Right atrium auricular region (tissue), 2 donors: ENCODE measurements at regions not wholly inside any gene's neighbourhood (a gene's known extent, or its start where the extent isn't known, plus 50 kb on each side); places are given as distances from the start of the nearest gene placed in this dataset.
"Not testable (repeated sequence)": the region's sequence is repeated elsewhere in the genome, so short reads cannot be mapped to it uniquely, and the experiment has no call there.

Source experiments
- DNase-seq: peaks from one replicate; pipeline ENCODE4 v3.0.0-alpha.2; 2019; ENCODE audit warnings: low spot score
- H3K27ac ChIP-seq, 2 donors: fragments of 200-600 bp; sonication (generic); 1 replicate in 1 of 2; 2 replicates in 1 of 2; pipeline ENCODE4 v1.5.1; 2016 to 2019
- H3K27me3 ChIP-seq, 2 donors: fragments of 200-600 bp; sonication (generic); one replicate each; pipeline versions ENCODE4 v1.5.1 to v1.6.0; 2017 to 2019
- H3K36me3 ChIP-seq: fragments of 200-600 bp; sonication (generic); one replicate; pipeline ENCODE4 v1.5.1; 2016
- H3K4me1 ChIP-seq, 2 donors: fragments of 200-600 bp; sonication (generic); one replicate each; pipeline versions ENCODE4 v1.5.1 to v1.6.0; 2017 to 2019
- H3K4me3 ChIP-seq, 2 donors: fragments of 200-600 bp; sonication (generic); 1 replicate in 1 of 2; 2 replicates in 1 of 2; pipeline ENCODE4 v1.5.1; 2017 to 2019; ENCODE audit warnings: mild to moderate bottlenecking in 1 of 2, moderate library complexity in 1 of 2
- H3K9me3 ChIP-seq, 2 donors: fragments of 200-600 bp; sonication (generic); one replicate each; pipeline ENCODE4 v1.5.1; 2019
- CTCF ChIP-seq, 2 donors: fragments of 200-600 bp; sonication (generic); IDR thresholded peaks; one replicate each; pipeline ENCODE4 v1.5.1; 2019; ENCODE audit warnings: antibody characterized with exemption in 2 of 2

- TF ChIP-seq CTCF (IDR thresholded peaks at IDR 0.05): no peak
These were observed 166.9 kb upstream of the PDE4D start for GRCh38 chr5:60060389-60060788.

GRCh38 chr5:60056191-60056590 lies 162.7 kb upstream of the PDE4D start:
- no peaks in the 10 kb centered on the region for H3K9me3 ChIP-seq
- H3K36me3 ChIP-seq: no peaks in the 10 kb centered on the region
- no peak overlapping the region for H3K27ac ChIP-seq
- no peak for DNase-seq
- H3K4me3 ChIP-seq: no peak overlapping the region
- H3K4me1 ChIP-seq: no peaks in the 10 kb centered on the region
- no peak for TF ChIP-seq CTCF (IDR thresholded peaks at IDR 0.05)
- no peaks in the 10 kb centered on the region for H3K27me3 ChIP-seq

More at GRCh38 chr5:60060389-60060788, 166.9 kb upstream of the PDE4D start:
- Histone ChIP-seq H3K9me3 (no peaks in the 10 kb centered on the region), H3K4me3 (no peak overlapping the region), H3K27ac (no peak overlapping the region), H3K4me1 (no peaks in the 10 kb centered on the region), H3K27me3 (no peaks in the 10 kb centered on the region), H3K36me3 (no peaks in the 10 kb centered on the region)
- no peak for DNase-seq

- no peaks in the 10 kb centered on the region for H3K27me3 ChIP-seq
- no peak for TF ChIP-seq CTCF (IDR thresholded peaks at IDR 0.05)
- no peaks in the 10 kb centered on the region for H3K4me1 ChIP-seq
- H3K4me3 ChIP-seq: no peak overlapping the region
- H3K27ac ChIP-seq: no peak overlapping the region
- H3K9me3 ChIP-seq: no peaks in the 10 kb centered on the region
- no peak for DNase-seq
- no peaks in the 10 kb centered on the region for H3K36me3 ChIP-seq
These were observed 161.6 kb upstream of the PDE4D start for GRCh38 chr5:60055168-60055567.

GRCh38 chr5:60041996-60042664 lies 148.6 kb upstream of the PDE4D start:
- not testable (repeated sequence) for H3K36me3 ChIP-seq, H3K27me3 ChIP-seq, H3K27ac ChIP-seq, H3K9me3 ChIP-seq, H3K4me3 ChIP-seq, H3K4me1 ChIP-seq, DNase-seq

GRCh38 chr5:60041508-60041907 lies 148.0 kb upstream of the PDE4D start:
- H3K4me1 ChIP-seq, DNase-seq, H3K4me3 ChIP-seq: not testable (repeated sequence)

GRCh38 chr5:60036192-60036938 lies 142.8 kb upstream of the PDE4D start:
- H3K9me3 ChIP-seq: no peaks in the 10 kb centered on the region
- TF ChIP-seq CTCF (IDR thresholded peaks at IDR 0.05): no peak
- H3K4me3 ChIP-seq: no peak overlapping the region
- no peaks in the 10 kb centered on the region for H3K36me3 ChIP-seq
- no peak for DNase-seq
- no peaks in the 10 kb centered on the region for H3K27me3 ChIP-seq
- H3K4me1 ChIP-seq: no peaks in the 10 kb centered on the region
- no peak overlapping the region for H3K27ac ChIP-seq

More at GRCh38 chr5:60041508-60041907, 148.0 kb upstream of the PDE4D start:
- H3K36me3 ChIP-seq, H3K27ac ChIP-seq, H3K27me3 ChIP-seq, H3K9me3 ChIP-seq: not testable (repeated sequence)
